GM21528 (cell line): ENCODE measurements at regions not wholly inside any gene's neighbourhood (a gene's known extent, or its start where the extent isn't known, plus 50 kb on each side); places are given as distances from the start of the nearest gene placed in this dataset.
"Not testable (repeated sequence)": the region's sequence is repeated elsewhere in the genome, so short reads cannot be mapped to it uniquely, and the experiment has no call there.

Source experiments
- ATAC-seq: cut with Tn5 transposase; IDR thresholded peaks from one replicate; pipeline ENCODE4 v1.9.1; 2021; ENCODE audit warnings: mild to moderate bottlenecking, moderate library complexity; ENCODE audit not compliant: unreplicated experiment, low FRiP score

DNA sequence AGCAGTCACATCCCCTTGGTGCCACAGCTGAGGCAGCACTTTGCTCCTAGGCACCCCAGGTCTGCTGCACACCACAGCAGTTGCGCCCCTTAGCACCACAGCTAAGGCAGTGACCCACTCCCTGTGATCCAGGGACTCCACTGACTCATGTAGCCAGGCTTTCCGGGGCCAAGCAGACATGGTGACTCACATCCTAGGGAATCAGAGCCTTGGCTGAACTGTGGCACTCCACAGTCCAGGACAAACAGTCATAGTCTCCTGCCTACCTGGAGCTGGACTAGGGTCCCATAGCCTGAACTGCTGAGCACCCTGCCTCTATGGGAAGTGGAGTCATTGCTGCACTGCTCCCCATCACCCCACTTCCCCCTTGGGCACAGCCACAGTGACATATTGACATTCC, 338.7 kb downstream of the NPR3 start:
- no peak for ATAC-seq

DNA sequence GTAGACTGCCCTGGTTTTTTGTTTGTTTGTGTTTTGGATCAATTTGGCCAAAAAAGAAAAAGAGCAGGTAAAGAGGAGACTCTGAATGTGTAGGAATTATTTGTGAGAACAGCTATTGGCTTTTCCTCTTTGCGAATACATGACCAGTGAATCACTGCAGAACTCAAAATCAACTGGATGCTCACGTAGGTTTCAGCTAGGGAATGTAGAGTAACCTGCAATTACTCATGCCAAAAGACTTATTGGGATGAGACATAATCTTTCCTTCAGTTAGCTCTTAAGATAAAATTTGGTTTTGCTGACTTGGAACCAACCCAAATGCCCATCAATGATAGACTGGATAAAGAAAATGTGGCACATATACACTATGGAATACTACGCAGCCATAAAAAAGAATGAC, 348.0 kb downstream of the NPR3 start:
- no peak for ATAC-seq

GRCh38 chr5:33065131-33065530, 354.0 kb downstream of the NPR3 start:
- ATAC-seq = no peak

GRCh38 chr5:33067291-33067690, 356.2 kb downstream of the NPR3 start:
- ATAC-seq = no peak

DNA sequence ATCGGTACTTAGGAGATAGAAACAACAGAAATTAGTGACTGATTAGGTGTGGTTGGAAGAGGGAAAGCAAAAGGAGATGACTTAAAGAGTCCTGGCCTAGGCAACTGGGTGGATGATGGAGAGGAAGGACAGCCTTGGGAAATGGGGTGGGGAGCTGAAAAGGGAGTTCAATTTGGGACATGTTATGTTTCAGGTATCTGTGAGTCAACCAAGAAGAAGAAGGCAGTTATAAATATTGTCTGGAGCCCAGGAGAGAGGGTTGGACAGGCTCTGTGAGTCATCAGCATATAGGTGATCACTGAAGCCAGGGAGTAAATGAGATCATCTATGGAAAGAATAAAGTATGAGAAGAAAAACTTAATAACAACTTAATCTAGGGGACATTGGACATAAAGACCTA, 357.7 kb downstream of the NPR3 start:
- no peak for ATAC-seq

GRCh38 chr5:33072296-33072695, 361.2 kb downstream of the NPR3 start:
- ATAC-seq = no peak

DNA sequence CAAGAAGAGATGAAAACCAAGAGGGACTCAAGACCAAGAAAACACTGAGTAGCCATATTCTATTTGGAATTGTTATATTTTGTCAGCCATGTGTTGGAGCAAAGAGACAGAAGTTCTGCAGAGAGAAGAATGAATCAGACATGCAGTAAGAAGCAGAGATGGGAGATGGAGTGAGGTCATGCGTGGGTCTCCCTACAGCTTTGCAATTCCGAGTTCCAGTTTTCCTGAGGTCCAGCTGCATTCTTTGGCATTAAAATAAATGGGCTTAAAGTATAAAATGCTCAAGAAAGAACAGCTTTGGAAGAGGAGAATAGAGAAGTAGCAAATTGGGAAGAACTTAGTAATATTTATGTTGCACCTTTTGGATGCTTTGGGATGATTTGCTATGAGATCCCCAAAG, 361.6 kb downstream of the NPR3 start:
- ATAC-seq = no peak

DNA sequence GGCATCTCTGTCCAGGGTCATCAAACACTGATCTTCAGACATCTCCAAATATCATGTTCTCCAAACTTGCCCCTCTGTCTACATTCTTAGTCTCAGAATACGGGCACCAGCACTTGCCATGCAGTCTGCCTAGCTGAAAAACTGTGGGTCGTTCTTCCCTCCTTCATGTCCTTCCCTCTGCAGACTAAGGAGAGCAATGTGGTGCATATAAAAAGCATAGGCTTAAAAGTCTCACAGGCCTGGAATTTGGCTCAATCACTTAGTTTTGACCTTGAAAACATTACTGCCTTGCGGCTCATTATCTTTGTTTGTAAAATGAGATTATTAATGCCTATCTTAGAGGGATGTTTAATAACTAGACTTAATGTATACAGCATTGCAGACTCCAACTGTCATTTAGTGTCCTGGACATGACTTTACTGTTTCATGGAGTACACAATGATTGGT, 362.8 kb downstream of the NPR3 start:
- no peak for ATAC-seq

- ATAC-seq = no peak
Measured at GRCh38 chr5:33074548-33074947, 363.4 kb downstream of the NPR3 start.

- ATAC-seq = no peak
Measured at GRCh38 chr5:33075731-33076130, 364.6 kb downstream of the NPR3 start.

DNA sequence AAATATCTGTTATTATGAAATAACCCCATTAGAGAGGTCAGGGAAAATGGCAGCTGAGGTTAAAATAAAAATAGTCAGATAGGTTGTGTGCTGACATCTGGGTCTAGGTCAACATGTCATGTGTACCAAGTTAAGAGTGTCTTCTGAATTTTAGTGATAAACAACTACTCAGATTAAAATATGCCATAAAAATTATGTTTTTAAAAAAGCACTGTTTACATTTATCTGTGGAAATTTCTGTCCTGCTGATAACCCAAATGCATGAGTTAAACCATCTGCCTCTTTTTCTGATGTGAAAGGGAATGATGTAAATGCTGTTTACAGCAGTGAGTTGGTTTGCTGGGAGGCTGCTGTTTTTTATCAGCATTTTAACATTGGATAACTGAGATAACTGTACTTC, 361.2 kb upstream of the TARS1 start:
- ATAC-seq = no peak

GRCh38 chr5:33080287-33080686, 360.5 kb upstream of the TARS1 start:
- ATAC-seq = no peak

DNA sequence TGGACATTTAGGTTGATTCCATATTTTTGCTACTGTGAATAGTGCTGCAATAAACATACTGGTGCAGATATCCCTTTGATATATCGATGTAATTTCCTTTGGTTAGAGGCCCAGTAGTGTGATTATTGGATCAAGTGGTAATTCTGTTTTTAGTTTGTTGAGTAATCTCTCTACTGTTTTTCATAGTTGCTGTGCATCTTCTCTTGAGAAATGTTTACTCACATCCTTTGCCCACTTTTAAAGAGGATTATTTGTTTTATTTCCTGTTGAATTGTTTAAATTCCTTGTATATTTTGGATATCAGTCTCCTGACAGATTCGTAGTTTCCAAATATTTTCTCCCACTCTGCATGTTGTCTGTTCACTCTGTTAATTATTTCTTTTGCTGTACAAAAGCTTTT, 352.6 kb upstream of the TARS1 start:
- no peak for ATAC-seq

DNA sequence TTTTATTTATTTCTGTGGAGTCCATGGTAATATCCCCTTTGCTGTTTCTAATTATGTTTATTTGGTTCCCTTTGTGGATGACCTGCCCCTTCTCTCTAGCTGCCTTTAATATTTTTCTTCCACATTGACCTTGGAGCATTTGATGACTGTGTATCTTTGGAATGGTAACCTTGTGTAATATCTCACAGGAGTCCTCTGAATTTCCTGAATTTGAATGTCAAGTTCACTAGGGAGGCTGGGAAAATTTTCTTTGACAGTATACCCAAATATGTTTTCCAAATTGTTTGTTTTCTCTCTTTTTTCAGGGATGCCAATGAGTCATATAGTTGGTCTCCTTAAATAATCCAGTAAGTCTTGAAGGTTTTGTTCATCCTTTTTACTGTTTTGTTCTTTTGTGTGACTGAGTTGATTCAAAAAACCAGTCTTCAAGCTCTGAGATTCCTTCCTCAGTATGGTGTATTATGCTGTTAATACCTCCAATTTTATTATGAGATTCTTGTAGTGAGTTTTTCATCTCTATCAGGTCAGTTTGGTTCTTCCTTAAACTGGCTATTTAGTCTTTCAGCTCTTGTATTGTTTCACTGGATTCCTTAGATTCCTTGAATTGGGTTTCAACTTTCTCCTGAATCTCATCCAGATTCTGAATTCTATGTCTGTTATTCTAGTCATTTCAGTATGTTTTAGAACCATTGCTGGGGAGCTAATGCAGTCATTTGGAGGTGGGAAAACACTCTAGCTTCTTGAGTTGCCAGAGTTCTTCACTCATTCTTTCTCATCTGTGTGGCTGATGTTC, 349.0 kb upstream of the TARS1 start:
- no peak for ATAC-seq

DNA sequence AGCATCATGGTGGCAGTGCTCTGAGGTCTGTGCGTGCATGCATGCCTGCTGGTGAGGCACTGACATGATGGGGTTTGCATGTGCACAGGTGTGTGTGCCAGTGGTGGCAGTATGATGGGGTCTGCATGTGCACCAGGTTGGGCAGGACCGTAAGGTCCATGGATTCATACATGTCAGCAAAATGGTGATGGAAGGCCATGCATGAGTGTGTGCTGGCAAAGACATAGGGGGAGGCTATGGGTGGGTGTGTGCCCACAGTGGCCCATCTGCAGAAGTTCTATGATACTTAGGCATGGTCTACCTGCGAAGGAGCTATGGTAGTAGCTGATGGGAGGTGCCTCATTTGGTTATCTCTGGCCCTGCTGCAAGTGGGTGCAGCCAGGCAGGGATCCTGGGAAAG, 348.0 kb upstream of the TARS1 start:
- ATAC-seq = no peak

- no peak for ATAC-seq
Measured at GRCh38 chr5:33102551-33102950, 338.2 kb upstream of the TARS1 start.

GRCh38 chr5:33105521-33105941, 335.2 kb upstream of the TARS1 start:
- ATAC-seq = no peak

DNA sequence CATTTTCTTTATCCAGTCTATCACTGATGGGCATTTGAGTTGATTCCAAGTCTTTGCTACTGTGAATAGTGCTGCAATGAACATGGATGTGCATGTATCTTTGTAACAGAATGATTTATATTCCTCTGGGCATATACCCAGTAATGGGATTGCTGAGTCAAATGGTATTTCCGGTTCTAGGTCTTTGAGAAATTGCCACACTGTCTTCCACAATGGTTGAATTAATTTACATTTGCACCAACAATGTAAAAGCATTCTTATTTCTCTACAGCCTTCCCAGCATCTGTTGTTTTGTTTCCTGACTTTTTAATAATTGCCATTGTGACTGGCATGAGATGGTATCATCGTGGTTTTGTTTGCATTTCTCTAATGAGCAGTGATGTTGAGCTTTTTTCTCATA, 330.3 kb upstream of the TARS1 start:
- ATAC-seq = not testable (repeated sequence)

DNA sequence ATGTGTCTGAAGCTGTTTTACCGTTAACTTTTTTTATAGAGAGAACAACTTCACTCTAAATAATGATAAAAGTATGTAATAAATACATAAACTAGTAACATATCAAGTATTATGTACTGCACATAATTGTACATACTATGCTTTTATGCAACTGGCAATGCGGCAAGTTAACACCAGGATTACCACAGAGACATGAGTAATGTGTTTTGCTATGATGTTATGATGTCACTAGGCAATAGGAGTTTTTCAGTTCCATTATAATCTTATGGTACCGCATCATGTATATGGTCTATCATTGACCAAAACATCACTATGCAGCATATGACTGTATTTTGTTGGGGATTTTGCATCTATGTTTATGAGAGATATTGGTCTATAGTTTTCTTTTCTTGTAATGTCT, 326.4 kb upstream of the TARS1 start:
- ATAC-seq = no peak

DNA sequence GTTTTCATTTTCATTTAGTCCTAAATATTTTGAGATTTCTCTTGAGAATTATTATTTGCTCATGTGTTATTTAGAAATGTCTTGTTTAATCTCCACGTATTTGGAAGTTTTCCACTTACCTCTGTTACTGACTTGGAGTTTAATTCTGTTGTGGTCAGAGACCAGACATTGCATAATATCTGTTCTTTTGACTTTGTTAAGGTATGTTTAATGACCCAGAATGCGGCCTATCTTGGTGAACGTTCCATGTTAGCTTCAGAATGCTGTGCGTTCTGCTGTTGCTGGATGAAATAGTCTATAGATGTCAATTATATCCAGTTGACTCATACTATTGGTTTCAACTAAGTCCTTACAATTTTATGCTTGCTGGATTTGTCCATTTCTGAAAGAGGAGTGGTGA, 325.3 kb upstream of the TARS1 start:
- ATAC-seq = no peak

DNA sequence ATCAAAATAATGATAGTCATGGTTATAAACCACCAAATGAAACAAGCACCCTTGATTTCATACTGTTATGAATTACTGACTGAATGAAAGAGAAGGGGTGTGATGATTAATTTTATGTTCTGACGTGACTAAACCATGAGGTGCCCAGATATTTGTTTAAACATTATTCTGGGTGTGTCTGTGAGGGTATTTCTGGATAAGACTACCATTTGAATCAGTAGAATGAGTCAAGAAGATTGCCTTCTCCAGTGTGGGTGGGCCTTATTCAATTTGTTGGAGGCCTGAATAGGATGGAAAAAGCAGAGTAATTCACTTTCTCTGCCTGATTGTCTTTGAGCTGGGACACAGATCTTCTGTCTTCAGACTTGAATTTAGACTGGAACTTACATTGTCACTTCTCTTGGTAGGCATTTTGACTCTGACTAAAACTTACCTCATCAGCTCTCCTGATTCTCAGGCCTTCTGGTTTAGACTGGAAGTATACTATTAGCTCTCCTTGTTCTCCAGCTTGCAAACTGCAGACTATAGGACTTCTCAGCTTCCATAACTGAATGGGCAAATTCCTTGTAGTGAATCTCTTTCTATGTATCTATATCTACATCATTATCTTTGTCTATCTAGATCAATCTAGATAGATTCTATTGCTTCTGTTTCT, 321.9 kb upstream of the TARS1 start:
- ATAC-seq = no peak

- ATAC-seq = no peak
Measured at GRCh38 chr5:33120671-33121070, 320.1 kb upstream of the TARS1 start.
